Stimulated activated CD8-positive, alpha-beta memory T cell treated with anti-CD3 and anti-CD28 coated beads, Interleukin-4, amount 100 ng/mL, for 24 hours (primary cell): ENCODE measurements at regions not wholly inside any gene's neighbourhood (a gene's known extent, or its start where the extent isn't known, plus 50 kb on each side); places are given as distances from the start of the nearest gene placed in this dataset.
"Not testable (repeated sequence)": the region's sequence is repeated elsewhere in the genome, so short reads cannot be mapped to it uniquely, and the experiment has no call there.

Experiments
- DNase-seq: peaks from one replicate; pipeline ENCODE4 v3.0.0-alpha.2; 2020; ENCODE audit warnings: low read depth

- no peak for DNase-seq
Measured at GRCh38 chr16:7962091-7962879, 628.0 kb downstream of the TMEM114 start.

- no peak for DNase-seq
Measured at GRCh38 chr16:7957151-7957550, 624.5 kb downstream of the RBFOX1 start.

- no peak for DNase-seq
Measured at GRCh38 chr16:7953360-7953759, 620.7 kb downstream of the RBFOX1 start.

GRCh38 chr16:7946142-7946541 is 613.5 kb downstream of the RBFOX1 start:
- no peak for DNase-seq

- no peak for DNase-seq
Measured at GRCh38 chr16:7938175-7938574, 605.5 kb downstream of the RBFOX1 start.

GRCh38 chr16:7921345-7921744 is 588.7 kb downstream of the RBFOX1 start:
- no peak for DNase-seq

GRCh38 chr16:7919782-7920181 is 587.1 kb downstream of the RBFOX1 start:
- no peak for DNase-seq

- no peak for DNase-seq
Measured at GRCh38 chr16:7914748-7915147, 582.1 kb downstream of the RBFOX1 start.

GRCh38 chr16:7912132-7912531 is 579.5 kb downstream of the RBFOX1 start:
- DNase-seq, result no peak

GRCh38 chr16:7910116-7910515 is 577.5 kb downstream of the RBFOX1 start:
- no peak for DNase-seq

- DNase-seq, result no peak
Measured at GRCh38 chr16:7888411-7888810, 555.8 kb downstream of the RBFOX1 start.

GRCh38 chr16:7887316-7887715 is 554.7 kb downstream of the RBFOX1 start:
- DNase-seq, result no peak

- DNase-seq, result no peak
Measured at GRCh38 chr16:7871979-7872378, 539.3 kb downstream of the RBFOX1 start.

- no peak for DNase-seq
Measured at GRCh38 chr16:7871371-7871770, 538.7 kb downstream of the RBFOX1 start.

GRCh38 chr16:7867831-7868230 is 535.2 kb downstream of the RBFOX1 start:
- no peak for DNase-seq

GRCh38 chr16:7866144-7866543 is 533.5 kb downstream of the RBFOX1 start:
- no peak for DNase-seq

GRCh38 chr16:7865393-7865792 is 532.7 kb downstream of the RBFOX1 start:
- DNase-seq, result not testable (repeated sequence)

GRCh38 chr16:7861891-7862582 is 529.4 kb downstream of the RBFOX1 start:
- DNase-seq, result no peak

GRCh38 chr16:7853197-7853596 is 520.6 kb downstream of the RBFOX1 start:
- no peak for DNase-seq

- no peak for DNase-seq
Measured at GRCh38 chr16:7849841-7850240, 517.2 kb downstream of the RBFOX1 start.

GRCh38 chr16:7843261-7843660 is 510.6 kb downstream of the RBFOX1 start:
- DNase-seq, result no peak

GRCh38 chr16:7839568-7839967 is 506.9 kb downstream of the RBFOX1 start:
- no peak for DNase-seq

- no peak for DNase-seq
Measured at GRCh38 chr16:7834771-7835431, 502.3 kb downstream of the RBFOX1 start.
